AG09309 (cell line): ENCODE measurements at regions not wholly inside any gene's neighbourhood (a gene's known extent, or its start where the extent isn't known, plus 50 kb on each side); places are given as distances from the start of the nearest gene placed in this dataset.
A peak's percentile ranks its signal among the peaks of the same experiment; 100 is the strongest.

Experiments used
- DNase-seq: peaks from one replicate; pipeline ENCODE4 v3.0.0-alpha.2; 2010; ENCODE audit warnings: low read depth
- H3K4me3 ChIP-seq: 2 replicates; pipeline ENCODE4 v1.5.1; 2011; ENCODE audit warnings: mild to moderate bottlenecking, low read depth, low read length, moderate library complexity; ENCODE audit not compliant: control insufficient read depth
- TF ChIP-seq, protein P1 (sequence below): IDR thresholded peaks from 2 replicates; pipeline ENCODE4 v1.5.1; 2011; ENCODE audit warnings: mild to moderate bottlenecking, low read depth, low read length, inconsistent platforms; ENCODE audit not compliant: insufficient read depth, control insufficient read depth; ENCODE audit errors: missing control alignments

DNA sequence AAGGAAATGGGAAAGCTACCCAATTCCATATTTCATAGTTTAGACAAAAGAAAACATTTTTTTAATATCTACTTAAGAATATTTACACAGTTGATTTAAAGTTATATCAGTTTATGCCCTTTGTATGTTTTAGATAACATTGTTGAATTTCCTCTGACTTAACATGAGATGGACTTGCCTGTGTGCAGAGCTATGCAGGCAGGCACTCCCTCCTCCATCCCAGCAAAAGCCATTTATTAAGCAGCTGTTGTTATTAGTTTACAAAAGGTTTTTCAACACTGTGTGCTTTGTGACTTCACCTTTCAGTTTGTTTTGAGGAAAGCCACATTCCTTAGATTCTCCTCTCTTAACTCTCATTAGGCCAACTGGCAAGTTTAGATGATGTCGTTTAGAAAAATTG lies 337.5 kb upstream of the PDE3A start:
- no peak for DNase-seq
- H3K4me3 ChIP-seq, result no peak overlapping the region

DNA sequence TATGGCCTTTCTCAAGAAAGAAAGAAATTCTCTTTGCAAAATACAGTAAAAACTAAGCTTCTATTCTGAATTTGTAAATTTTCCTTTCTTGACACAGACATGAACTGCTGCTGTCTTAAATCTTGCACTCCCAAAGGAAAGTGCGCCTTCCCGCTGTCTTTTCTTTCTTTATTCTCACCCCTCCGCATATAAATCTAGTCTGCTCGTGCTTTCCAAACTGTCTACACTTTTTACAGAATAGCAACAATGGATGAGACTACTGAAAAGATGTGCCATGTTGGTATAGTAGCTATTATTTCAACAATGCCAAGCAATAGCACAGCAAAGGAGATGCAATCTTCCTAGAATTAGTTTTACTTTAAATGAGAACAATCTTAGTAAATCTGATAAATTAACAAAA lies 328.8 kb upstream of the PDE3A start:
- TF ChIP-seq, protein P1, sequence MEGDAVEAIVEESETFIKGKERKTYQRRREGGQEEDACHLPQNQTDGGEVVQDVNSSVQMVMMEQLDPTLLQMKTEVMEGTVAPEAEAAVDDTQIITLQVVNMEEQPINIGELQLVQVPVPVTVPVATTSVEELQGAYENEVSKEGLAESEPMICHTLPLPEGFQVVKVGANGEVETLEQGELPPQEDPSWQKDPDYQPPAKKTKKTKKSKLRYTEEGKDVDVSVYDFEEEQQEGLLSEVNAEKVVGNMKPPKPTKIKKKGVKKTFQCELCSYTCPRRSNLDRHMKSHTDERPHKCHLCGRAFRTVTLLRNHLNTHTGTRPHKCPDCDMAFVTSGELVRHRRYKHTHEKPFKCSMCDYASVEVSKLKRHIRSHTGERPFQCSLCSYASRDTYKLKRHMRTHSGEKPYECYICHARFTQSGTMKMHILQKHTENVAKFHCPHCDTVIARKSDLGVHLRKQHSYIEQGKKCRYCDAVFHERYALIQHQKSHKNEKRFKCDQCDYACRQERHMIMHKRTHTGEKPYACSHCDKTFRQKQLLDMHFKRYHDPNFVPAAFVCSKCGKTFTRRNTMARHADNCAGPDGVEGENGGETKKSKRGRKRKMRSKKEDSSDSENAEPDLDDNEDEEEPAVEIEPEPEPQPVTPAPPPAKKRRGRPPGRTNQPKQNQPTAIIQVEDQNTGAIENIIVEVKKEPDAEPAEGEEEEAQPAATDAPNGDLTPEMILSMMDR, result no peak
- no peak for DNase-seq
- no peak overlapping the region for H3K4me3 ChIP-seq

More for the DNA sequence above, 337.5 kb upstream of the PDE3A start:
- TF ChIP-seq, protein P1, result no peak

DNA sequence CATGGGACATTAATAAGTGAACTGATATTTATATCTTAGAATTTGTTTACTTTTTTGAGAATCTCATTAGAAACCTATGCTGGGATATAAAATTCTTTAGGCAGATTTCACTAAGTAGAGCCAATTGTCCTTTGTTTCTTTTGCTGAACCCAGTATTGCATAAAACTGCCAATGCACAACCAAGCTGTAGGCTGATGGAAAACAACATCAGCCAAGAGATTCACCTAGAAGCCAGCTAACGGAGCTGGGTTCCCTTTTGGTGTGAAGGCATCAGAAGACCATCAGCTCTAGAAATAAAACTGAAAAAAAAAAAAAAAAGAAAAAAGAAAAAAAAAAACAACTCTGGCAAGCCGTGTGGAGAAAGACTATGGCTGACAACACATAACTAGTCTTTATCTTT lies 328.2 kb upstream of the PDE3A start:
- no peak overlapping the region for H3K4me3 ChIP-seq
- DNase-seq, result no peak
- TF ChIP-seq, protein P1, result no peak

DNA sequence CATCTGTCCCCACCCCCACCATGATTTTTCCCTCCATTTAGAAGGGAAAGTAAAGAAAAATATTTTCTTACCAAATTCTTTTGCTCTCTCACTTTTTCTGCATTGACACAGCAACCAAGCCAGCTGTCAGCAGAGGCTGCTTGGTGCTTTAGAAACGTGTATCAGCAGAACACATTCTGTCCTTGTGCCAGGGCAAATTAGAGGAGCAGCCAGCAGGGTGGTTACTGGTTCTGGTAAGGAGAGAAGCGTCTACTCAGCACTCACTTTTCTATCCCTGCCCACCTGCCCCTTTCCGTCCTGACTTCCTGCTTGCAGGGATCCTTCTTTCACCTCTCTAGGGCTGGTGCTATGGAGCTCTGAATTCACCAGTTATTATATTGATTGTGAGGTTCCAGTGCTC lies 327.5 kb upstream of the PDE3A start:
- TF ChIP-seq, protein P1, result no peak

DNA sequence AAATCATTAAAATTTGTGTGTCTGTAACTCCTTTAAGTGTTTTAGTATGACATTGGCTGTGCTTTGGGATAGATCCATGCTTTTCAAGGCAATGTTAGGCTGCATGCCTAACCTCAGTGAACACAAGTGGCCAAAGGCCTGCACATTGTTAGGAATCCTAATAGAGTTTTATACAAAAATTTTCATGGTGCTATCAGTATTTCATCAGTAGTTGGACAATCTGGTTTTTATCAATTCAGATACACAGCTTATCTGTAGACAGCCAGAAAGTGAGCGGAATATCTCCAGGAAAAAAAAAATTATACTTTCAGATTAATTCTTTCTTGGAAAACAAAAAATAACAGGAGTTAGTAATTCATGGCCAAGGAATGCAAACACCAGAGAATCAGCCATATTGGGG lies 324.0 kb upstream of the PDE3A start:
- H3K4me3 ChIP-seq, result no peak overlapping the region
- no peak for DNase-seq
- TF ChIP-seq, protein P1, result no peak

More for the DNA sequence above, 327.5 kb upstream of the PDE3A start:
- no peak overlapping the region for H3K4me3 ChIP-seq
- no peak for DNase-seq

DNA sequence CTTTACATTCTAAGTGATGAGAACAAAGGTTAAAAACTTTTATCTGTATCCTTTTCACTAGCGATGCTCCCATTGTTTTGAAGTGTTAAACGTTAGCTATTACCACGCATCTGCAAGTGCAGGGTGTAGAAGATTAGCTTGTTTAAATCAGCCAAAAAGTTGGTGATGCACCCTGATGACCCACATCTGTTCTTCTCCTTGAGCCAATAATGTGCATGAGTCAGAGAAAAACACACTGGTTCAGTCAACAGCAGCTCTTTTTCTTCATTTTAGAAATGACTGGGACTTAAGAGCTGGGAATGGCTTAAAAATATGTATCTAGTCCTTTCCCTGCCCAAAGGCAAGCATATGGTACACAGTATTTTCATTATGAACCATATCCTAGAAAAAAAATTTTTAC lies 323.5 kb upstream of the PDE3A start:
- peak; percentile 7 for DNase-seq
- TF ChIP-seq, protein P1, result no peak
- H3K4me3 ChIP-seq, result no peak overlapping the region

DNA sequence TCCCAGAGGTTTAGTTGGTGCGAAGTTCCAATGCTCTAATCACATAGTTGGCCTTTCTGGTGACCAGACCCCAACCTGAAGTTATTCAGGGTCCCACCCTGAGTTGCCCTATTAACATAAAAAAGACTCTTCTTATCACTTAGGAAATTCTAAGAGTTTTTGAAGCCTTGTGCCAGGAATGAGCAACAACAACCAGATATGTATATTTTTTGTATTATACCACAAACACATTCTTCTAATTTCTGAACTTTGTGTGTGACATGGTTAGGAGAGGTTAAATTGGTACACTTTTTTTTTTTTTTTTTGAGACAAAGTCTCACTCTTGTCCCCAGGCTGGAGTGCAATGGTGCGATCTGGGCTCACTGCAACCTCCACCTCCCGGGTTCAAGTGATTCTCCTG lies 320.4 kb upstream of the PDE3A start:
- DNase-seq, result no peak
- H3K4me3 ChIP-seq, result no peak overlapping the region
- TF ChIP-seq, protein P1, result no peak
